ENCODE measurements at regions not wholly inside any gene's neighbourhood (a gene's known extent, or its start where the extent isn't known, plus 50 kb on each side); places are given as distances from the start of the nearest gene placed in this dataset.

GRCh38 chr4:58048491-58048890, 938.3 kb upstream of the IGFBP7 start:
- TF ChIP-seq ZNF384 (IDR thresholded peaks at IDR 0.05; ENCODE audit: borderline replicate concordance, low read depth, low read length) (no peak), RAD21 (IDR thresholded peaks at IDR 0.05; ENCODE audit: insufficient read depth, low read depth, low read length) (no peak), SKIL (IDR thresholded peaks at IDR 0.05; ENCODE audit: low read depth, poor library complexity, severe bottlenecking) (no peak), PKNOX1 (IDR thresholded peaks at IDR 0.05) (no peak), EZH2 (IDR thresholded peaks at IDR 0.05; ENCODE audit: borderline replicate concordance, control insufficient read depth, low read depth, low read length) (no peak)

All from GM12878 (cell line).